ENCODE measurements at regions not wholly inside any gene's neighbourhood (a gene's known extent, or its start where the extent isn't known, plus 50 kb on each side); places are given as distances from the start of the nearest gene placed in this dataset.

GRCh38 chr5:145465474-145466263, 369.5 kb downstream of the PRELID2 start:
- TF ChIP-seq EZH2 (IDR thresholded peaks at IDR 0.05; ENCODE audit: borderline replicate concordance, low read depth, low read length, severe bottlenecking): no peak
- no peak for TF ChIP-seq CTCF (IDR thresholded peaks at IDR 0.05; ENCODE audit: borderline replicate concordance, extremely low read depth, low read length, poor library complexity, severe bottlenecking)
- no peak overlapping the region for H3K4me2 ChIP-seq (ENCODE audit: insufficient read depth, low read length)
- no peak overlapping the region for H2AFZ ChIP-seq (ENCODE audit: low read depth, low read length)
- H4K20me1 ChIP-seq (ENCODE audit: insufficient read depth, low read length): no peaks in the 10 kb centered on the region
- no peaks in the 10 kb centered on the region for H3K36me3 ChIP-seq (ENCODE audit: insufficient read depth, low read length)
- no peaks in the 10 kb centered on the region for H3K4me1 ChIP-seq (ENCODE audit: insufficient read depth, low read length)
- no peaks in the 10 kb centered on the region for H3K27me3 ChIP-seq (ENCODE audit: insufficient read depth, low read length, poor library complexity)
- H3K4me3 ChIP-seq (ENCODE audit: low read depth in 1 of 2, low read length in 2 of 2): no peak overlapping the region
- H3K9ac ChIP-seq (ENCODE audit: low read depth, low read length): no peak overlapping the region
- no peaks in the 10 kb centered on the region for H3K9me3 ChIP-seq (ENCODE audit: insufficient read depth, low read length, severe bottlenecking)
- no peak for DNase-seq
- H3K27ac ChIP-seq (ENCODE audit: low read length): no peak overlapping the region
- H3K79me2 ChIP-seq (ENCODE audit: insufficient read depth, low read length): no peaks in the 10 kb centered on the region
- no peak for ATAC-seq (ENCODE audit: insufficient read depth, low read depth)

GRCh38 chr5:145464171-145464570, 371.0 kb downstream of the PRELID2 start:
- Histone ChIP-seq H2AFZ (ENCODE audit: low read depth, low read length) (no peak overlapping the region), H4K20me1 (ENCODE audit: insufficient read depth, low read length) (no peaks in the 10 kb centered on the region), H3K9ac (ENCODE audit: low read depth, low read length) (no peak overlapping the region), H3K4me2 (ENCODE audit: insufficient read depth, low read length) (no peak overlapping the region), H3K36me3 (ENCODE audit: insufficient read depth, low read length) (no peaks in the 10 kb centered on the region), H3K9me3 (ENCODE audit: insufficient read depth, low read length, severe bottlenecking) (no peaks in the 10 kb centered on the region), H3K4me1 (ENCODE audit: insufficient read depth, low read length) (no peaks in the 10 kb centered on the region), H3K4me3 (ENCODE audit: low read depth in 1 of 2, low read length in 2 of 2) (no peak overlapping the region), H3K27me3 (ENCODE audit: insufficient read depth, low read length, poor library complexity) (no peaks in the 10 kb centered on the region), H3K27ac (ENCODE audit: low read length) (no peak overlapping the region), H3K79me2 (ENCODE audit: insufficient read depth, low read length) (no peaks in the 10 kb centered on the region)
- ATAC-seq (ENCODE audit: insufficient read depth, low read depth) (no peak), DNase-seq (no peak)
- TF ChIP-seq CTCF (IDR thresholded peaks at IDR 0.05; ENCODE audit: borderline replicate concordance, extremely low read depth, low read length, poor library complexity, severe bottlenecking): no peak
- TF ChIP-seq EZH2 (IDR thresholded peaks at IDR 0.05; ENCODE audit: borderline replicate concordance, low read depth, low read length, severe bottlenecking): no peak

GRCh38 chr5:145463634-145464033, 371.5 kb downstream of the PRELID2 start:
- Histone ChIP-seq H3K9ac (ENCODE audit: low read depth, low read length) (no peak overlapping the region), H3K4me2 (ENCODE audit: insufficient read depth, low read length) (no peak overlapping the region), H3K79me2 (ENCODE audit: insufficient read depth, low read length) (no peaks in the 10 kb centered on the region), H3K4me3 (ENCODE audit: low read depth in 1 of 2, low read length in 2 of 2) (no peak overlapping the region), H3K9me3 (ENCODE audit: insufficient read depth, low read length, severe bottlenecking) (no peaks in the 10 kb centered on the region), H4K20me1 (ENCODE audit: insufficient read depth, low read length) (no peaks in the 10 kb centered on the region), H2AFZ (ENCODE audit: low read depth, low read length) (no peak overlapping the region), H3K27ac (ENCODE audit: low read length) (no peak overlapping the region), H3K27me3 (ENCODE audit: insufficient read depth, low read length, poor library complexity) (no peaks in the 10 kb centered on the region), H3K36me3 (ENCODE audit: insufficient read depth, low read length) (no peaks in the 10 kb centered on the region), H3K4me1 (ENCODE audit: insufficient read depth, low read length) (no peaks in the 10 kb centered on the region)
- TF ChIP-seq CTCF (IDR thresholded peaks at IDR 0.05; ENCODE audit: borderline replicate concordance, extremely low read depth, low read length, poor library complexity, severe bottlenecking) (no peak), EZH2 (IDR thresholded peaks at IDR 0.05; ENCODE audit: borderline replicate concordance, low read depth, low read length, severe bottlenecking) (no peak)
- DNase-seq (no peak), ATAC-seq (ENCODE audit: insufficient read depth, low read depth) (no peak)
